ENCODE measurements at regions not wholly inside any gene's neighbourhood (a gene's known extent, or its start where the extent isn't known, plus 50 kb on each side); places are given as distances from the start of the nearest gene placed in this dataset.

DNA sequence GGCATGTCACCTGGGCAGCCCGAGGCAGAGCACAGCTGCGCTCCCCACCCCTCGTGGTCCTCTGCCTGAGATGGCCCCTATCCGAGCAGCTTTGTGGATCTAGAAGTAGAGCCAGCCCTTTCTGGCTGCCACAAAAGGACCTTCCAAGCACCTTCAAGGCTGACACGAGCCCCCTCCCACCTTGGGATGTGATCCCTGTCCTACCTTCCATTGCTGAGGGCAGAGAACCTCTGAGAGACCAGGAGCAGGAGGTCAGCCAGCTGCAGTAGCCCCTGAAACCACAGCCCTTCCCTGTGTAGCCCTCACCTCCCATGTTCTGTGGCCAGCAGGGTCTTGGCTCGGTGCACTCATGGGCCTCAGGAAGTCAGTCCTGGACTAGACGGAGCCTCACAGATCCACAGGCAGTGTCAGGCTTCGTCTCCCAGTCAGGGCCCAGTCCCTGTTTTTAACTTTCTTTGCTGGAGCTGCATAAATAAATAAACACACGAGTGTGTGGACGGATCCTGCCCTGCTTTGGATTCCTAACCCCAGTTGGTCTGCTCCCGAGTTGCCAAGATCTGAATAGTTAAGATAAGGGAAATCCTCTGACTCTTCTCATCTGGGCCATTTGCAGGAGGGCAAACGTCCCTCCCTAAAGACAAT lies 507.7 kb downstream of the PREX1 start:
- TF ChIP-seq, protein P1, sequence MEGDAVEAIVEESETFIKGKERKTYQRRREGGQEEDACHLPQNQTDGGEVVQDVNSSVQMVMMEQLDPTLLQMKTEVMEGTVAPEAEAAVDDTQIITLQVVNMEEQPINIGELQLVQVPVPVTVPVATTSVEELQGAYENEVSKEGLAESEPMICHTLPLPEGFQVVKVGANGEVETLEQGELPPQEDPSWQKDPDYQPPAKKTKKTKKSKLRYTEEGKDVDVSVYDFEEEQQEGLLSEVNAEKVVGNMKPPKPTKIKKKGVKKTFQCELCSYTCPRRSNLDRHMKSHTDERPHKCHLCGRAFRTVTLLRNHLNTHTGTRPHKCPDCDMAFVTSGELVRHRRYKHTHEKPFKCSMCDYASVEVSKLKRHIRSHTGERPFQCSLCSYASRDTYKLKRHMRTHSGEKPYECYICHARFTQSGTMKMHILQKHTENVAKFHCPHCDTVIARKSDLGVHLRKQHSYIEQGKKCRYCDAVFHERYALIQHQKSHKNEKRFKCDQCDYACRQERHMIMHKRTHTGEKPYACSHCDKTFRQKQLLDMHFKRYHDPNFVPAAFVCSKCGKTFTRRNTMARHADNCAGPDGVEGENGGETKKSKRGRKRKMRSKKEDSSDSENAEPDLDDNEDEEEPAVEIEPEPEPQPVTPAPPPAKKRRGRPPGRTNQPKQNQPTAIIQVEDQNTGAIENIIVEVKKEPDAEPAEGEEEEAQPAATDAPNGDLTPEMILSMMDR (IDR thresholded peaks at IDR 0.05): no peak
- TF ChIP-seq POLR2A (IDR thresholded peaks at IDR 0.05): no peak

Measured in esophagus squamous epithelium (tissue), 4 donors.